HEK293T (cell line): ENCODE measurements at regions not wholly inside any gene's neighbourhood (a gene's known extent, or its start where the extent isn't known, plus 50 kb on each side); places are given as distances from the start of the nearest gene placed in this dataset.

ENCODE experiments used
- CTCF ChIA-PET: fragments of 350-600 bp; formaldehyde crosslinking; extraction: SDS; loops from one replicate; lab custom pipeline; 2021; ENCODE audit warnings: antibody characterized with exemption, inconsistent platforms; lab: Yijun Ruan, JAX
- POLR2A ChIA-PET: fragments of 350-600 bp; formaldehyde crosslinking; extraction: SDS; loops from one replicate; lab custom pipeline; 2020; ENCODE audit warnings: antibody characterized with exemption, inconsistent platforms; lab: Yijun Ruan, JAX
- DNase-seq: peaks from one replicate; pipeline ENCODE4 v3.0.0; 2012; ENCODE audit warnings: mixed read lengths; ENCODE audit errors: extremely low spot score
- ARNT ChIP-seq: fragments of 450-650 bp; IDR thresholded peaks from 2 replicates; pipeline ENCODE4 v1.6.1; 2017; ENCODE audit warnings: mild to moderate bottlenecking
- BHLHE40 ChIP-seq: fragments of 450-650 bp; IDR thresholded peaks from 2 replicates; pipeline ENCODE4 v1.6.1; 2016; ENCODE audit warnings: mild to moderate bottlenecking, moderate library complexity, borderline replicate concordance
- CTBP1 ChIP-seq: fragments of 450-650 bp; IDR thresholded peaks from 2 replicates; pipeline ENCODE4 v1.6.1; 2016; ENCODE audit warnings: borderline replicate concordance
- ELF4 ChIP-seq: fragments of 450-650 bp; IDR thresholded peaks from 2 replicates; pipeline ENCODE4 v1.6.1; 2017; ENCODE audit warnings: antibody characterized with exemption
- FOXA1 ChIP-seq: fragments of 450-650 bp; IDR thresholded peaks from 2 replicates; pipeline ENCODE4 v1.6.1; 2016; ENCODE audit warnings: mild to moderate bottlenecking
- FOXK2 ChIP-seq: fragments of 450-650 bp; IDR thresholded peaks from 2 replicates; pipeline ENCODE4 v1.6.1; 2016; ENCODE audit warnings: mild to moderate bottlenecking
- FOXM1 ChIP-seq: fragments of 450-650 bp; IDR thresholded peaks from 2 replicates; pipeline ENCODE4 v1.6.1; 2017; ENCODE audit warnings: mild to moderate bottlenecking, borderline replicate concordance
- HDGF ChIP-seq: fragments of 450-650 bp; IDR thresholded peaks from 2 replicates; pipeline ENCODE4 v1.6.1; 2017; ENCODE audit warnings: antibody characterized with exemption, borderline replicate concordance
- L3MBTL2 ChIP-seq: fragments of 450-650 bp; conservative IDR thresholded peaks from 2 replicates; pipeline ENCODE4 v1.6.1; 2016; ENCODE audit warnings: mild to moderate bottlenecking
- LEF1 ChIP-seq: fragments of 450-650 bp; IDR thresholded peaks from 2 replicates; pipeline ENCODE4 v1.6.1; 2017; ENCODE audit warnings: mild to moderate bottlenecking, borderline replicate concordance
- NFRKB ChIP-seq: fragments of 450-650 bp; IDR thresholded peaks from 2 replicates; pipeline ENCODE4 v1.6.1; 2016; ENCODE audit warnings: mild to moderate bottlenecking, moderate library complexity
- SP1 ChIP-seq: fragments of 450-650 bp; IDR thresholded peaks from 2 replicates; pipeline ENCODE4 v1.6.1; 2017
- SUZ12 ChIP-seq: fragments of 450-650 bp; IDR thresholded peaks from 2 replicates; pipeline ENCODE4 v1.6.1; 2016; ENCODE audit warnings: mild to moderate bottlenecking
- TARDBP ChIP-seq: fragments of 450-650 bp; IDR thresholded peaks from 2 replicates; pipeline ENCODE4 v1.6.1; 2016
- ZNF384 ChIP-seq: fragments of 450-650 bp; IDR thresholded peaks from 2 replicates; pipeline ENCODE4 v1.6.1; 2016
- TF ChIP-seq, protein P1 (sequence below): fragments of 450-650 bp; IDR thresholded peaks from 2 replicates; pipeline ENCODE4 v1.6.1; 2016

DNA sequence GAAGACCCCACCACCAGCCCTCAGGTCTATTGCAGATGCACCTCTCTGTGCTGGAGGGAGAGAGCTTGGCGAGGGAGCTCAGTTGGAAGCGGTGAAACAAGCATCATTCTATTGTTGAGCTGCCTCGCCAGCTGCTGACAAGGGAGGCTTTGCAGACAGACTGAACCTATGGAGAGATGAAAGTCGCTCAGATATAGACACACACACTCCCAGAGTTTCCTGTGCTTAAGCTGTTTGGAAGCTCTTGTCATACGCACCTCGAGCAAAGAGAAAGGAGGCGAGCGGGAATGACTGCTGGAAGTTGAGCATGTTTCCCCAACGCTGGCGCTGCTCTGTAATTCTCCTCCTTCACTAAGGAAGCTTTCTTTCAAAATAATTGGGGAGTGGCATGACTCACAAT lies 126.1 kb downstream of the TRIM29 start:
- no peak for DNase-seq
- POLR2A ChIA-PET = no interaction called here
- no peak for TF ChIP-seq NFRKB
- no peak for TF ChIP-seq FOXK2
- no peak for TF ChIP-seq LEF1
- TF ChIP-seq FOXM1 = no peak
- TF ChIP-seq HDGF = no peak
- no peak for TF ChIP-seq FOXA1
- no peak for TF ChIP-seq ELF4
- TF ChIP-seq TARDBP = no peak
- no peak for TF ChIP-seq L3MBTL2
- no peak for TF ChIP-seq ZNF384
- no peak for TF ChIP-seq SUZ12
- no peak for TF ChIP-seq ARNT
- no peak for TF ChIP-seq CTBP1
- TF ChIP-seq, protein P1, sequence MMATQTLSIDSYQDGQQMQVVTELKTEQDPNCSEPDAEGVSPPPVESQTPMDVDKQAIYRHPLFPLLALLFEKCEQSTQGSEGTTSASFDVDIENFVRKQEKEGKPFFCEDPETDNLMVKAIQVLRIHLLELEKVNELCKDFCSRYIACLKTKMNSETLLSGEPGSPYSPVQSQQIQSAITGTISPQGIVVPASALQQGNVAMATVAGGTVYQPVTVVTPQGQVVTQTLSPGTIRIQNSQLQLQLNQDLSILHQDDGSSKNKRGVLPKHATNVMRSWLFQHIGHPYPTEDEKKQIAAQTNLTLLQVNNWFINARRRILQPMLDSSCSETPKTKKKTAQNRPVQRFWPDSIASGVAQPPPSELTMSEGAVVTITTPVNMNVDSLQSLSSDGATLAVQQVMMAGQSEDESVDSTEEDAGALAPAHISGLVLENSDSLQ = no peak
- no peak for TF ChIP-seq SP1
- CTCF ChIA-PET = interaction anchor here (1.0 to 1.1 kb wide), 2 partner anchors 10 to 96 kb away, joined by 3 read pairs; no protein-coding TSS in a partner anchor

DNA sequence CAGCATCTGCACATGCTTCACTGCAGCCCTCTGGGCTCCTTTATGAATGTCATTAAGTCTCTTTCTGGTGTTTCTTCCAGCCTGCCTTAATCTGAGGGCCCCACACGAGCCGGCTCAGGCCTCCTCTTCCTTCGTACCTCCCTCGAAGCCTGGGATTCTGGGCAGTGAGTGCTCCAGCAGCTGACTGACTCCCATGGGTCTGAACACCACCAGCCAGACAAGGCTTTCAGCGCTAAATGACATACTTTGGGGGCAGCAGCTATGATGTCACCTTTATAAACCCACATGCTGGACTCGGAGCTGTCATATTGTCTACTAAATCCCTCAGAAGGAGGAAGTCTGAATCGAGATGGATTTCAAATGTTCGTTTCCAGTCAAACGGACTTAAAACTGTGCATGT lies 127.1 kb downstream of the TRIM29 start:
- CTCF ChIA-PET = interaction anchor here (1.1 kb wide), 1 partner anchor 97 kb away, joined by 3 read pairs; no protein-coding TSS in a partner anchor
- POLR2A ChIA-PET = no interaction called here
- TF ChIP-seq LEF1 (no peak), SUZ12 (no peak), TARDBP (no peak), BHLHE40 (no peak), L3MBTL2 (no peak), HDGF (no peak), FOXK2 (no peak), NFRKB (no peak), SP1 (no peak)
- no peak for DNase-seq

DNA sequence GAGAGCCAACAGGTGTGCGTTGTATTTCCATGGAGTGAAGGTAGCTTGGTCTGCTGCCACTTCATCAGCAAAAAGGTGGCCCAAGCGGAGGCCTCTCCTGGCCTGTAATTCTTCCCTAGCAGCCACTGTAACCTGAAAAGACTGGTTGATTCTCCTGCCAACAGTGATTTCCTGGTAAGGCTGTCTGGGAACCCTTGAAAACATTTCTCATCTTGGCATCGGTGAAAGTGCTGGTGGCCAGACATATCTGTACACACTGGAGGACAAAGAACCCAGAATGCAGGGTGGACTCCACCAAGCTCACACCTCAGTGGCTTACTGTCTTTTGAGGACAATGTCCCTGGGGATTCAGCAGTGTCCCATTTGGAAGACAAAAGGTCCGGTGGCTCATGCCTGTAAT lies 128.0 kb downstream of the TRIM29 start:
- no peak for DNase-seq
- TF ChIP-seq, protein P1 = no peak
- TF ChIP-seq FOXK2 (no peak), FOXA1 (no peak), NFRKB (no peak), LEF1 (no peak), SP1 (no peak), ZNF384 (no peak), ARNT (no peak), HDGF (no peak), BHLHE40 (no peak), SUZ12 (no peak), ELF4 (no peak), TARDBP (no peak), FOXM1 (no peak), CTBP1 (no peak), L3MBTL2 (no peak)
- CTCF ChIA-PET = no interaction called here
- POLR2A ChIA-PET = no interaction called here

DNA sequence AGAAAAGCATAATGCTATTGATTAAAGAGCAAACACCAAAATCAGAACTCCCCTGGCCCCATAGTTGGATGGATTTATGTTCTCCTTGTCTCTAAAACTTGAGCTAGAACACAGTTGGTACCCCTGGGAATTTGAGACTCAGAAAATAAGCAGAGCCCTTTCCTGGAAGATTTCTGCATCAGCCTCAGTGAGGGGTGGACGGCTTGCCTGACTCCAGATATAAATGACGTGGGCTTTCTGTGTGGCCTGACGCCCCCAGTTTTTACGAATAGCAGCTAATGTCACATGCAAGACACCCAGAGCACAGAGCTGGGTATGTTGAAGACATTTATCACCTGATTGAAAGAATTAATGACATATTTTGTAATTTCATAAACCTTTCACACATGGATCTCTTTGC lies 130.8 kb downstream of the TRIM29 start:
- POLR2A ChIA-PET = no interaction called here
- no peak for TF ChIP-seq L3MBTL2
- TF ChIP-seq ARNT = no peak
- TF ChIP-seq, protein P1 = no peak
- no peak for TF ChIP-seq ZNF384
- no peak for TF ChIP-seq BHLHE40
- no peak for TF ChIP-seq TARDBP
- no peak for TF ChIP-seq LEF1
- no peak for TF ChIP-seq SP1
- no peak for TF ChIP-seq FOXK2
- no peak for TF ChIP-seq SUZ12
- TF ChIP-seq CTBP1 = no peak
- TF ChIP-seq NFRKB = no peak
- no peak for TF ChIP-seq FOXM1
- no peak for TF ChIP-seq ELF4
- no peak for TF ChIP-seq HDGF
- no peak for TF ChIP-seq FOXA1
- no peak for DNase-seq
- CTCF ChIA-PET = no interaction called here

DNA sequence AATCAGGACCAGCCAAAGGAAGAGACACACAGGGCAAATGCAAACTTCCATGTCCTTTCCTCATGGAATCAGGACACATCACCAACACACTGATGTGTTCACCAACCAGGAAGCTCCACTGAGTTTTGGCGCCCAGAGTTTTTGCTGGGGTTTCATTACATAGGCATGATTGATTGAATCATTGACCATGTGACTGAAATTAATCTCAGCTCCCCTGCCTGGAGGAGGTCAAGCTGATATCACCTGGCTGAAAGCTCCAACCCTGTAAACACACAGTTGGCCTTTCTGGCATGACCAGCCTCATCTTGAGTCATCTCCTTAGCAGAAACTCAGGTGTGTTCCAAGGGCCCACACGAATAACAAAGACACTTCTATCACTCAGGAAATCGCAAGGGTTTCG lies 133.2 kb downstream of the TRIM29 start:
- CTCF ChIA-PET = no interaction called here

More for the DNA sequence above, 133.2 kb downstream of the TRIM29 start:
- DNase-seq = no peak
- POLR2A ChIA-PET = interaction anchor here (1.1 kb wide), 1 partner anchor 133 kb away, joined by 3 read pairs; no protein-coding TSS in a partner anchor
- TF ChIP-seq HDGF (no peak), SUZ12 (no peak), FOXM1 (no peak), ARNT (no peak), SP1 (no peak), FOXK2 (no peak), TARDBP (no peak), CTBP1 (no peak), ELF4 (no peak), LEF1 (no peak), FOXA1 (no peak), ZNF384 (no peak)
- TF ChIP-seq, protein P1 = no peak
